HUES48 (cell line): ENCODE measurements at regions not wholly inside any gene's neighbourhood (a gene's known extent, or its start where the extent isn't known, plus 50 kb on each side); places are given as distances from the start of the nearest gene placed in this dataset.

Experiments used
- H3K27ac ChIP-seq: one replicate; pipeline ENCODE4 v1.7.0; 2013; ENCODE audit warnings: low read depth, low read length, inconsistent platforms
- H3K27me3 ChIP-seq: 2 replicates; pipeline ENCODE4 v1.6.1; 2013; ENCODE audit warnings: mild to moderate bottlenecking, low read length; ENCODE audit not compliant: control insufficient read depth, insufficient read depth
- H3K36me3 ChIP-seq: 2 replicates; pipeline ENCODE4 v1.6.1; 2013; ENCODE audit warnings: low read length; ENCODE audit not compliant: control insufficient read depth, insufficient read depth
- H3K4me1 ChIP-seq: 2 replicates; pipeline ENCODE4 v1.6.1; 2013; ENCODE audit warnings: mild to moderate bottlenecking, low read length; ENCODE audit not compliant: control insufficient read depth, insufficient read depth
- H3K4me3 ChIP-seq: 2 replicates; pipeline ENCODE4 v1.5.1; 2013; ENCODE audit warnings: mild to moderate bottlenecking, low read depth, low read length
- H3K9ac ChIP-seq: 2 replicates; pipeline ENCODE4 v1.6.1; 2013; ENCODE audit warnings: mild to moderate bottlenecking, low read depth, low read length, moderate library complexity
- H3K9me3 ChIP-seq: 2 replicates; pipeline ENCODE4 v1.6.1; 2013; ENCODE audit warnings: low read length; ENCODE audit not compliant: control insufficient read depth, insufficient read depth

DNA sequence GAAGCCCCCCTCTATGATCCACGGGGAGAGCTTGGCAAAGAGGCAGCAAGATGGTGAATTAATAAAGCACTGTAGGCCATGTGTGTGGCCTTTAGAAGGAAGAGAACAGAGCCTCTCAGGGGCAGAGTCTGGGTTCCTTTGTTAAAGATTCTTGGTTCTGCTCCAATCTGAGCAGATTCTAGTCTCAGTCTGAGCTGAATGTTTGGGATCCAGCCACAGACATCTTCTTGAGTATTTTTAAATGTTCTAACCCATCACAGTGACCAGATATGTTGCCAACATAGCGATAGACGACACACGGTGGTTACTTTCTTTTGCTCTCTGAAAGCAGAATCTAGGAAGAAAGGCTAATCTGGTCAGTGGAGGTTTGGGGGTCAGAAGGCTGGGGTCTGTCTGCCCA lies 147.5 kb upstream of the GPR12 start:
- H3K27ac ChIP-seq = no peak overlapping the region
- H3K9me3 ChIP-seq = peaks cover 3% of the 10 kb centered on the region; the same call in 1 of the 2 replicates
- H3K4me1 ChIP-seq = no peaks in the 10 kb centered on the region
- no peak overlapping the region for H3K4me3 ChIP-seq
- no peaks in the 10 kb centered on the region for H3K36me3 ChIP-seq
- no peak overlapping the region for H3K9ac ChIP-seq
- H3K27me3 ChIP-seq = no peaks in the 10 kb centered on the region

GRCh38 chr13:26899202-26899601 lies 138.6 kb upstream of the GPR12 start:
- Histone ChIP-seq H3K36me3 (no peaks in the 10 kb centered on the region), H3K27me3 (no peaks in the 10 kb centered on the region)

GRCh38 chr13:26897706-26898550 lies 137.3 kb upstream of the GPR12 start:
- Histone ChIP-seq H3K4me1 (peaks cover 24% of the 10 kb centered on the region), H3K9ac (no peak overlapping the region), H3K4me3 (no peak overlapping the region), H3K27me3 (no peaks in the 10 kb centered on the region), H3K36me3 (no peaks in the 10 kb centered on the region), H3K9me3 (no peaks in the 10 kb centered on the region), H3K27ac (peak overlapping the region; percentile 41)

More at GRCh38 chr13:26899202-26899601, 138.6 kb upstream of the GPR12 start:
- Histone ChIP-seq H3K9ac (no peak overlapping the region), H3K27ac (no peak overlapping the region), H3K9me3 (peaks cover 3% of the 10 kb centered on the region; the same call in 1 of the 2 replicates), H3K4me3 (no peak overlapping the region), H3K4me1 (peaks cover 24% of the 10 kb centered on the region)

- H3K27me3 ChIP-seq = no peaks in the 10 kb centered on the region
- peaks cover 24% of the 10 kb centered on the region for H3K4me1 ChIP-seq
- no peaks in the 10 kb centered on the region for H3K36me3 ChIP-seq
- H3K9ac ChIP-seq = no peak overlapping the region
- H3K9me3 ChIP-seq = no peaks in the 10 kb centered on the region
- peak overlapping the region; percentile 41 for H3K27ac ChIP-seq
- H3K4me3 ChIP-seq = no peak overlapping the region
Measured at GRCh38 chr13:26896986-26897668, 136.5 kb upstream of the GPR12 start.

DNA sequence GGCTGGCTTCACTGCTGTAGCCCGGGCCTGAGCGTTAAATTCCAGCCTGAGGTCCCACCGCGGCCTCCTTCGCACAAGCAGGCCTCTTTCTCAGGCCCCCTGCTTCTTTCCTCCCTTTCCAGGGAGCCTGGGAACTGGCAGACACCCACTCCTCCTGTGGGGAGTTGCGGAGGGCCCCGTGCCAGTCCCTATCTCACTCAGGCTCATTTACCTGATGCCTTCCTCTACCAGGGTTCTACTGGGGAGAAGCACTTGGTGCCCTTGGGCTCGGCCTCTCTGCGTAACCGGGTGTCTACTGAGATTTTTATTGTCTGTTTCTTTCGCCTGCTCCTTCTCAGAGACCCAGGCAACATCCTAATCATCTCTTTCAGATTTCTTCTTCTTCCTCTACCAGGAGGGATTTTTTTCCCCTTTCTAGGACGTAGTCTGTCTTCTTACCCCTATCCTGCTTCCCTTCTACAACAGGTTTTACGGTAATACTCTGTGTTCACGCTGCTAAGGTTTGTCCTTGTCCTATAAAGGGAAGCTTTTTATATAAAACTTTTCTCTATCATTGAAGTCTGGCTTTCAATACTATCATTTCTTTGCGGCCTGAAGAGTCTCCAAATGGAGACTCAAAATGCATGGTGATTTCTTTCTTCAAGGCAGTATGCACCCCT lies 135.4 kb upstream of the GPR12 start:
- H3K4me1 ChIP-seq = peaks cover 24% of the 10 kb centered on the region
- no peaks in the 10 kb centered on the region for H3K9me3 ChIP-seq
- H3K9ac ChIP-seq = no peak overlapping the region
- no peak overlapping the region for H3K4me3 ChIP-seq
- no peak overlapping the region for H3K27ac ChIP-seq
- H3K27me3 ChIP-seq = no peaks in the 10 kb centered on the region
- H3K36me3 ChIP-seq = no peaks in the 10 kb centered on the region

DNA sequence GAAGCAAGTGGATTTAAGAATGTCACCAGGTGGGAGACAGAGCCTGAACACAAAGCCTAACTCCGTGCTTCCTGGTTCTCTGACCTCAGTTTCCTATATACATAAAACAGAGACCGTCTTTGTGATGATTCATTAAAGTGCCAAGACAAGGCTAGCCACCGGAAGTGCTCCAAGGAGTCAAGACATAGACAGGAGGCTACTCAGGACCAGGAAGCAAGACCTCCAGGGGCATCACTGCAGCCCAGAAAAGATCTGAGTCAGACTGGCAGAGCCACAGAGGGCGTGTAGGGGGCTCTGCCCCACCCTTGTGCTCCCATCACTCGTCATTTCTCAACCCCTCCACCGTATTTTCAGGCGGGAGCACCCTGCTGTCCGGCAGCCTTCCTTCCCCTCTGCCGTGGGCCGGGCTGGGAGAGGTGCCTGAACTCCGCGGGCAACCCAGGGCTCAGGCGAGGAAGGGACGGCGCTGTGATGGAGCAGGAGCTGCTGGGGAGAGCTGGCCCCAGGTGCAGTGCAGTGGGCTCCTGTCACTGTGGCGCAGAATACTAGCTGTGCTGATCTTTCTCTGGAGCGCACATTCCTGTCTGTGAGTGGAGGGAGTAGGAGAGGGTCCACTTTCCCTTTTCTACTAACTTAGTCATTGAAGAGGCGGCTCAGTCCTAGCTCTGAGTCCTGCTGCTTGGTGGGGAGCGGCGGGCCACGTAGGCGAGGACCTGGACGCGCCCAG lies 134.7 kb upstream of the GPR12 start:
- Histone ChIP-seq H3K36me3 (no peaks in the 10 kb centered on the region), H3K4me3 (no peak overlapping the region), H3K27ac (no peak overlapping the region), H3K9ac (no peak overlapping the region), H3K9me3 (no peaks in the 10 kb centered on the region), H3K4me1 (peaks cover 24% of the 10 kb centered on the region), H3K27me3 (no peaks in the 10 kb centered on the region)

GRCh38 chr13:26888632-26889031 lies 128.0 kb upstream of the GPR12 start:
- Histone ChIP-seq H3K9ac (no peak overlapping the region), H3K27ac (no peak overlapping the region), H3K36me3 (no peaks in the 10 kb centered on the region), H3K4me1 (no peaks in the 10 kb centered on the region), H3K9me3 (no peaks in the 10 kb centered on the region), H3K4me3 (no peak overlapping the region), H3K27me3 (no peaks in the 10 kb centered on the region)

DNA sequence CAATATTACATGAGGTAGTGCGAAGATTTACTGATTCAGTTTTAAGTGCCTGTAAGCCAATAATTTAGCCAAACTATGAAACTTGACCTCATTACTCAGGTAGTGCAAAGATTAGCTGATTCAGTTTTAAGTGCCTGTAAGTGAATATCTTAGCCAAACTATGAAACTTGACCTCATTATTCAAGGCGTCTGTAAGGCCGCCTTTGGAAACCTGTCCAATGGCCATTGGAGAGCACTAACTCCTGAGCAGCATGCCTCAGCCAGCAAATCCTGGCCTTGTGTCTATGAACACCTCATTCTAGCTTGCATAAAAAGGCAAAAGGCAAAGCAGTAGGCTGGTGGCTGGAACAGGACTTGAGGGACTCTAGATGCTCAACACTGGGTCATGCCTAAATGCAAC lies 127.0 kb upstream of the GPR12 start:
- no peak overlapping the region for H3K27ac ChIP-seq
- no peaks in the 10 kb centered on the region for H3K27me3 ChIP-seq
- H3K36me3 ChIP-seq = no peaks in the 10 kb centered on the region
- H3K4me3 ChIP-seq = no peak overlapping the region
- no peak overlapping the region for H3K9ac ChIP-seq
- H3K4me1 ChIP-seq = no peaks in the 10 kb centered on the region
- no peaks in the 10 kb centered on the region for H3K9me3 ChIP-seq

DNA sequence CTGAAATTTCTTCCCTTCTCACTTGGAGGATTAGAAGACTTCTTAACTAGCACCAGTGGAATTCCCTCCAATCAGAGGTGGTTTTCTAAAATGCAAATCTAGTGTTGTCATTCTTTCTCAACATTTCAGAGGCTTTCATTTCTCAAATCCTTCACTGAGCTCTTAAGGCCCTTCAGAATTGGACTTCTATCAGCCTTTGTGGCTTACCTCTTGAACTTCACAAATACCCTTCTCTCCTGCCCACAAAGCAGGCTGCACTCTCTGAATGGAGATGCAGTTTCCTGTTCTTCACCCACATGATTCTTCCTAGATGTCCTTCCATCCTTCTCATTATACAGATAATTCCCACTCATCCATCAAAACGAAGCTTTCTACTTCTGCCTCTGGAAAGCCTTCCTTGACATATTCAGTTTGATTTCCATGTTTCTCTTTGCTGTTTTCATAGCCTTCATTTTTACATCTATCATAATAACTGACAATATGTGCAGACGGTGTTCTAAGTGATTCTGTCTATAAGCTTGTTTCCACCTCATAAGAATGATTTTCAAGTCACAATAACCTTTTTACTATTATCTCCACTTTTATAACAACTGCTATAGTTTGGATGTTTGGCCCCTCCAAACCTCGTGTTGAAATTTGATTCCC lies 123.1 kb upstream of the GPR12 start:
- Histone ChIP-seq H3K36me3 (no peaks in the 10 kb centered on the region), H3K9me3 (no peaks in the 10 kb centered on the region), H3K4me1 (peaks cover 8% of the 10 kb centered on the region; the same call in 1 of the 2 replicates)

DNA sequence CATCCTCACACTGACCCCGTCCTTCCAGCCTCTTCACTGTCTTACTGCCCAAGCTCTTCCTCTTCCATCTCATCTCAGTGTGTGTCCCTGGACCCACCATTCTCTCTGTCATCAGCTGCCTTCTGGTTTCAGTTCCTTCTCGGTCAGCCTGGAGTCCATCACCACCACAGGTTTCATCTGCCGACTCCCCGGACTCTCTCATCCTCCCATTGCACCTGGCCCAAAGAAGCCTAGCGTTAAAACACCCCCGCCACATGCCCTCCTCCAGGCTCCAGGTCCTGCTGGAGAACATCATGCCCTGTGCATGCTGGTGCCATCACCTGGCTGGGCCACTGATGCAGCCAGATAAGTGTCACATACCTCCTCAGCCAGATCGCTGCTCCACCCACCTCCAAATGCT lies 122.1 kb upstream of the GPR12 start:
- Histone ChIP-seq H3K9ac (no peak overlapping the region), H3K4me1 (peaks cover 8% of the 10 kb centered on the region; the same call in 1 of the 2 replicates), H3K4me3 (no peak overlapping the region), H3K36me3 (no peaks in the 10 kb centered on the region), H3K27ac (no peak overlapping the region), H3K9me3 (peaks cover 5% of the 10 kb centered on the region; the same call in 1 of the 2 replicates), H3K27me3 (no peaks in the 10 kb centered on the region)

More for the DNA sequence above, 123.1 kb upstream of the GPR12 start:
- H3K4me3 ChIP-seq = no peak overlapping the region
- no peaks in the 10 kb centered on the region for H3K27me3 ChIP-seq
- H3K9ac ChIP-seq = no peak overlapping the region
- H3K27ac ChIP-seq = no peak overlapping the region
